ENCODE measurements at regions not wholly inside any gene's neighbourhood (a gene's known extent, or its start where the extent isn't known, plus 50 kb on each side); places are given as distances from the start of the nearest gene placed in this dataset.

DNA sequence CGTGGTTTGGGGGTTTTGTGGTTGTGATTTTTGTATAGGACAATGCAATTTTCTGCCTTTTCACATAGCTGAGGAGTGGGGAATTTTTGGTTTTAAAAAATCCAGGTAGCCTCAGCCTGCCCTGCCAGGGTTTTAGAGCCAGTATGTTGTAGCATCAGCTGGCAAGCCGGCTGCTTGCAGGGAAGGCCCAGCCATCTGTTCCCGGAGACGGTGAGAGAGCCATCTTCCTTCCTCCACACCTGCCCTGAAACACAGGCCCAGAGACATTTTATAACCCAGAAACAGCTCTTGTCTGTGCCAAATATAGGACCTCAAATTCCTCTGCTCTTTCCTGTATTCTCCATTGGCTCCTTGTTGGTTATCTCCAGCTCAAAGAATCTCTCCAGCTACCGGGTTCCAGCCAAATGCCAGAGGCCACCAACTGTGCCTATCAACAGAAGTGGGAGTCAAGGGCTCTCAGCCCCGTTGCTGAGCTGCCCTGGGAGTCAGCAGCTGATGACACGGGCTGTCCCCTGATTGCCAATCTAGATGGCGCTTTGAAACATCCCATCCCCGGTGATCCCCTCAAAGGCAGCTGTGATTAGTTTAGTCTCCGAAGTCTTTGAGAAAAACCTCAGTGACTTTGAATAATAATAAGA lies 595.2 kb downstream of the MID1IP1 start:
- DNase-seq (ENCODE audit: low read depth, low spot score) (no peak), FAIRE-seq (no peak)
- Histone ChIP-seq H3K4me2 (ENCODE audit: control insufficient read depth, extremely low read depth, insufficient read depth, low read depth, low read length) (no peak overlapping the region), H3K4me1 (ENCODE audit: control insufficient read depth, extremely low read depth, insufficient read depth, low read length) (no peaks in the 10 kb centered on the region), H3K9me1 (ENCODE audit: control insufficient read depth, extremely low read depth, insufficient read depth, low read length) (no peaks in the 10 kb centered on the region), H2AFZ (ENCODE audit: control insufficient read depth, low read length) (no peak overlapping the region), H3K36me3 (ENCODE audit: control insufficient read depth in 2 of 2, extremely low read depth in 1 of 2, insufficient read depth in 2 of 2, low read length in 2 of 2) (no peaks in the 10 kb centered on the region), H3K27ac (ENCODE audit: control insufficient read depth, insufficient read depth, low read length) (no peak overlapping the region), H3K27me3 (ENCODE audit: control insufficient read depth, extremely low read depth, insufficient read depth, low read length) (peaks cover 4% of the 10 kb centered on the region), H3K9me3 (ENCODE audit: control insufficient read depth, low read depth, low read length) (no peaks in the 10 kb centered on the region), H3K9ac (ENCODE audit: control insufficient read depth, extremely low read depth, insufficient read depth, low read length) (no peak overlapping the region), H3K4me3 (ENCODE audit: control insufficient read depth in 2 of 3, extremely low read depth in 1 of 3, insufficient read depth in 2 of 3, low read depth in 1 of 3, low read length in 3 of 3) (no peak overlapping the region), H4K20me1 (ENCODE audit: control insufficient read depth, extremely low read depth, insufficient read depth, low read length) (no peaks in the 10 kb centered on the region), H3K79me2 (ENCODE audit: control insufficient read depth, insufficient read depth, low read length) (no peaks in the 10 kb centered on the region)
- TF ChIP-seq CTCF (optimal IDR thresholded peaks at IDR 0.05 in 1 of 3, IDR thresholded peaks at IDR 0.05 in 1 of 3, conservative IDR thresholded peaks at IDR 0.05 in 1 of 3; ENCODE audit: extremely low read depth in 1 of 3, insufficient read depth in 2 of 3, low read length in 3 of 3) (no peak), EZH2 (IDR thresholded peaks at IDR 0.05; ENCODE audit: low read length) (no peak)
- dilution Hi-C loops (cut with MboI; ENCODE audit: extremely low pct_ligation_motif_present, low sequenced_read_pairs): no loop called here

DNA sequence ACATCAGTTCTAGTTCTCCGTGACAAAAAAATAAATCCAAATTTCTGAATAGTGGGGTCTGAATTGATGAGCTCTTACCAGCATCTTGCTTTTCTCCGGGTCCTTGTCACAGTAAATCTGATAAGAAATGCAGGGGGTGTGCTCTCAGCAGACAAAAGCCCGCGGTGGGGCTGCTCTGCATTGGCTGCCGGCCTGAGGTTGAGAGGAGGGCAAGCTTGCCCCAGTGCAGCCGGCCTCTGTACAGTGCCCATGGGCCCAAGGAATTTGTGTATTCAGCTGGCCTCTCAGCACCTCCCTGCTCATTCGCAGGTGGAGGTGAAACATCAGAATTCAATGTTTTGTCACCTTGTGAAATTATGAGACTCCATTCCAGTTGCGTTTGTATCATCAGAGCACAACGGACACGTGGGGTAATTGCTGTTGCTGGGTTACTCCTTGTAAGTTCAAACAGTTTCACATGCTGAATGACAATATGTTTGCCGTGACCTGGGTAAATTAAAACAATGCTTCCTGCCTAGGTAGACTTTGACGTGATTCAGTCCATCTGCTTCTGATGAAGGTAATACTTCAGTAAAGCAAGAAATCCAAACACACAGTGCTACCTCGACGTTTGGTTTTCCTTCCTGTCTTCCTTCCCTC lies 596.4 kb downstream of the MID1IP1 start:
- Histone ChIP-seq H3K4me3 (ENCODE audit: control insufficient read depth in 2 of 3, extremely low read depth in 1 of 3, insufficient read depth in 2 of 3, low read depth in 1 of 3, low read length in 3 of 3) (no peak overlapping the region), H3K79me2 (ENCODE audit: control insufficient read depth, insufficient read depth, low read length) (no peaks in the 10 kb centered on the region), H3K9ac (ENCODE audit: control insufficient read depth, extremely low read depth, insufficient read depth, low read length) (no peak overlapping the region), H3K27ac (ENCODE audit: control insufficient read depth, insufficient read depth, low read length) (no peak overlapping the region), H3K9me1 (ENCODE audit: control insufficient read depth, extremely low read depth, insufficient read depth, low read length) (no peaks in the 10 kb centered on the region), H3K27me3 (ENCODE audit: control insufficient read depth, extremely low read depth, insufficient read depth, low read length) (peaks cover 4% of the 10 kb centered on the region), H4K20me1 (ENCODE audit: control insufficient read depth, extremely low read depth, insufficient read depth, low read length) (no peaks in the 10 kb centered on the region), H3K4me1 (ENCODE audit: control insufficient read depth, extremely low read depth, insufficient read depth, low read length) (no peaks in the 10 kb centered on the region), H3K9me3 (ENCODE audit: control insufficient read depth, low read depth, low read length) (no peaks in the 10 kb centered on the region), H2AFZ (ENCODE audit: control insufficient read depth, low read length) (no peak overlapping the region), H3K4me2 (ENCODE audit: control insufficient read depth, extremely low read depth, insufficient read depth, low read depth, low read length) (no peak overlapping the region), H3K36me3 (ENCODE audit: control insufficient read depth in 2 of 2, extremely low read depth in 1 of 2, insufficient read depth in 2 of 2, low read length in 2 of 2) (no peaks in the 10 kb centered on the region)
- dilution Hi-C loops (cut with MboI; ENCODE audit: extremely low pct_ligation_motif_present, low sequenced_read_pairs): no loop called here
- TF ChIP-seq EZH2 (IDR thresholded peaks at IDR 0.05; ENCODE audit: low read length): no peak
- TF ChIP-seq CTCF (optimal IDR thresholded peaks at IDR 0.05 in 1 of 3, IDR thresholded peaks at IDR 0.05 in 1 of 3, conservative IDR thresholded peaks at IDR 0.05 in 1 of 3; ENCODE audit: extremely low read depth in 1 of 3, insufficient read depth in 2 of 3, low read length in 3 of 3): no peak
- no peak for FAIRE-seq
- DNase-seq (ENCODE audit: low read depth, low spot score): no peak

Measured in keratinocyte (primary cell).